ENCODE measurements at regions not wholly inside any gene's neighbourhood (a gene's known extent, or its start where the extent isn't known, plus 50 kb on each side); places are given as distances from the start of the nearest gene placed in this dataset.
A peak's percentile ranks its signal among the peaks of the same experiment; 100 is the strongest.

- no peak for DNase-seq
Observed at GRCh38 chr12:4012977-4013968, 140.1 kb upstream of the PARP11 start.

GRCh38 chr12:4012073-4012472 is 138.9 kb upstream of the PARP11 start:
- DNase-seq, result no peak

GRCh38 chr12:4011597-4011996 is 138.4 kb upstream of the PARP11 start:
- no peak for DNase-seq

GRCh38 chr12:4009979-4010704 is 136.9 kb upstream of the PARP11 start:
- DNase-seq, result no peak

- no peak for DNase-seq
Observed at GRCh38 chr12:4006743-4007142, 133.5 kb upstream of the PARP11 start.

GRCh38 chr12:4005851-4006430 is 132.7 kb upstream of the PARP11 start:
- DNase-seq, result no peak

- no peak for DNase-seq
Observed at GRCh38 chr12:4003576-4003975, 130.4 kb upstream of the PARP11 start.

GRCh38 chr12:4002601-4003000 is 129.4 kb upstream of the PARP11 start:
- no peak for DNase-seq

- peak; percentile 8 to 24 for DNase-seq
Observed at GRCh38 chr12:4001841-4002240, 128.6 kb upstream of the PARP11 start.

GRCh38 chr12:4001031-4001430 is 127.8 kb upstream of the PARP11 start:
- DNase-seq, result no peak

- no peak for DNase-seq
Observed at GRCh38 chr12:3999904-4000303, 126.7 kb upstream of the PARP11 start.

GRCh38 chr12:3998968-3999792 is 126.0 kb upstream of the PARP11 start:
- DNase-seq, result no peak

GRCh38 chr12:3998397-3998796 is 125.2 kb upstream of the PARP11 start:
- no peak for DNase-seq

- no peak for DNase-seq
Observed at GRCh38 chr12:3996322-3996721, 123.1 kb upstream of the PARP11 start.

- DNase-seq, result no peak
Observed at GRCh38 chr12:3995306-3995705, 122.1 kb upstream of the PARP11 start.

GRCh38 chr12:3994500-3994899 is 121.3 kb upstream of the PARP11 start:
- no peak for DNase-seq

- DNase-seq, result no peak
Observed at GRCh38 chr12:3992945-3993344, 119.7 kb upstream of the PARP11 start.

- DNase-seq, result no peak
Observed at GRCh38 chr12:3991798-3992580, 118.8 kb upstream of the PARP11 start.

GRCh38 chr12:3990501-3991280 is 117.5 kb upstream of the PARP11 start:
- DNase-seq, result no peak

GRCh38 chr12:3989218-3989550 is 116.0 kb upstream of the PARP11 start:
- DNase-seq, result no peak

Measured in Kasumi-1 (cell line).